SU-DHL-6 (cell line): ENCODE measurements at regions not wholly inside any gene's neighbourhood (a gene's known extent, or its start where the extent isn't known, plus 50 kb on each side); places are given as distances from the start of the nearest gene placed in this dataset.

ENCODE experiments used
- H2AFZ ChIP-seq: fragments of 200-600 bp; sonication (generic); 2 replicates; pipeline ENCODE4 v1.6.1; 2014; ENCODE audit warnings: low read depth, mild to moderate bottlenecking, moderate library complexity, mixed read lengths, antibody characterized with exemption, low read length; ENCODE audit not compliant: severe bottlenecking
- H3F3A ChIP-seq: fragments of 200-600 bp; shearing (Covaris generic); 2 replicates; pipeline ENCODE4 v1.6.0; 2016; ENCODE audit warnings: antibody characterized with exemption, mild to moderate bottlenecking; ENCODE audit not compliant: insufficient read depth
- H3K27ac ChIP-seq: fragments of 200-600 bp; sonication (generic); 2 replicates; pipeline ENCODE4 v1.5.1; 2016; ENCODE audit warnings: low read depth, mild to moderate bottlenecking, low read length, moderate library complexity, mixed read lengths
- H3K27me3 ChIP-seq: fragments of 200-600 bp; sonication (generic), shearing (Covaris generic); 2 replicates; pipeline ENCODE4 v1.6.0; 2014; ENCODE audit warnings: mild to moderate bottlenecking, low read length
- H3K36me3 ChIP-seq: fragments of 200-600 bp; sonication (generic); 2 replicates; pipeline ENCODE4 v1.6.1; 2014; ENCODE audit warnings: mild to moderate bottlenecking, low read length, mixed read lengths
- H3K4me2 ChIP-seq: fragments of 300-600, 200-600 bp; shearing (Covaris generic), sonication (generic); 2 replicates; pipeline ENCODE4 v1.6.0; 2014; ENCODE audit warnings: low read length, low read depth, mild to moderate bottlenecking; ENCODE audit not compliant: poor library complexity, severe bottlenecking
- H3K4me3 ChIP-seq: fragments of 200-600 bp; sonication (generic); 2 replicates; pipeline ENCODE4 v1.5.1; 2014; ENCODE audit warnings: antibody characterized with exemption, low read length, mild to moderate bottlenecking, mixed read lengths; ENCODE audit not compliant: insufficient read depth, poor library complexity, severe bottlenecking
- H3K79me2 ChIP-seq: fragments of 200-600 bp; sonication (generic); 2 replicates; pipeline ENCODE4 v1.6.1; 2014; ENCODE audit warnings: mild to moderate bottlenecking, low read length, moderate library complexity; ENCODE audit not compliant: insufficient read depth
- H3K9ac ChIP-seq: fragments of 200-600 bp; sonication (generic); 2 replicates; pipeline ENCODE4 v1.7.0; 2014; ENCODE audit warnings: mild to moderate bottlenecking, low read length
- H3K9me2 ChIP-seq: fragments of 200-600 bp; sonication (generic); replicated peaks from 2 replicates; pipeline ENCODE4 v1.6.1; 2014; ENCODE audit warnings: low read length; ENCODE audit not compliant: insufficient read depth
- H3K9me3 ChIP-seq: fragments of 200-600 bp; sonication (generic); 2 replicates; pipeline ENCODE4 v1.6.1; 2014; ENCODE audit warnings: low read length, mixed read lengths; ENCODE audit not compliant: insufficient read depth
- H4K20me1 ChIP-seq: fragments of 200-600 bp; sonication (generic); 2 replicates; pipeline ENCODE4 v1.6.1; 2014; ENCODE audit warnings: low read depth, mild to moderate bottlenecking, antibody characterized with exemption, low read length, moderate library complexity, mixed read lengths
- CTCF ChIP-seq: fragments of 200-600 bp; sonication (generic); IDR thresholded peaks from one replicate; pipeline ENCODE4 v1.5.1; 2017; ENCODE audit warnings: antibody characterized with exemption, mild to moderate bottlenecking, low read length, moderate library complexity; ENCODE audit not compliant: insufficient read depth, poor library complexity, severe bottlenecking
- EZH2phosphoT487 ChIP-seq: fragments of 200-600 bp; sonication (generic), shearing (Covaris generic); conservative IDR thresholded peaks from 2 replicates; pipeline ENCODE4 v1.6.1; 2018; ENCODE audit warnings: mild to moderate bottlenecking, antibody characterized with exemption, low read length, moderate library complexity, mixed read lengths

GRCh38 chr7:49624611-49625010 lies 148.8 kb upstream of the VWC2 start:
- no peaks in the 10 kb centered on the region for H4K20me1 ChIP-seq
- H2AFZ ChIP-seq: no peak overlapping the region
- no peak overlapping the region for H3K4me3 ChIP-seq
- H3F3A ChIP-seq: no peaks in the 10 kb centered on the region
- H3K9me3 ChIP-seq: no peaks in the 10 kb centered on the region
- H3K9me2 ChIP-seq: no peaks in the 10 kb centered on the region
- no peaks in the 10 kb centered on the region for H3K79me2 ChIP-seq
- no peak overlapping the region for H3K4me2 ChIP-seq
- H3K27ac ChIP-seq: no peak overlapping the region
- H3K27me3 ChIP-seq: no peaks in the 10 kb centered on the region
- TF ChIP-seq EZH2phosphoT487 (no peak), CTCF (no peak)
- no peaks in the 10 kb centered on the region for H3K36me3 ChIP-seq
- no peak overlapping the region for H3K9ac ChIP-seq

GRCh38 chr7:49630513-49630912 lies 142.9 kb upstream of the VWC2 start:
- no peak overlapping the region for H3K27ac ChIP-seq
- no peaks in the 10 kb centered on the region for H3K79me2 ChIP-seq
- no peak overlapping the region for H2AFZ ChIP-seq
- H3K9me2 ChIP-seq: no peaks in the 10 kb centered on the region
- H3K36me3 ChIP-seq: no peaks in the 10 kb centered on the region
- no peak overlapping the region for H3K4me2 ChIP-seq
- H3K4me3 ChIP-seq: no peak overlapping the region
- no peaks in the 10 kb centered on the region for H3K27me3 ChIP-seq
- no peaks in the 10 kb centered on the region for H3K9me3 ChIP-seq
- no peak for TF ChIP-seq CTCF
- TF ChIP-seq EZH2phosphoT487: no peak
- H4K20me1 ChIP-seq: no peaks in the 10 kb centered on the region
- H3K9ac ChIP-seq: no peak overlapping the region
- H3F3A ChIP-seq: no peaks in the 10 kb centered on the region

- H3K79me2 ChIP-seq: no peaks in the 10 kb centered on the region
- no peaks in the 10 kb centered on the region for H3K9me2 ChIP-seq
- no peaks in the 10 kb centered on the region for H3F3A ChIP-seq
- no peaks in the 10 kb centered on the region for H3K27me3 ChIP-seq
- H3K4me2 ChIP-seq: no peak overlapping the region
- H4K20me1 ChIP-seq: no peaks in the 10 kb centered on the region
- no peak overlapping the region for H3K9ac ChIP-seq
- no peak overlapping the region for H3K4me3 ChIP-seq
- H3K9me3 ChIP-seq: no peaks in the 10 kb centered on the region
- TF ChIP-seq CTCF: no peak
- TF ChIP-seq EZH2phosphoT487: no peak
- no peak overlapping the region for H2AFZ ChIP-seq
- no peak overlapping the region for H3K27ac ChIP-seq
- no peaks in the 10 kb centered on the region for H3K36me3 ChIP-seq
Observed at GRCh38 chr7:49631071-49631815, 142.2 kb upstream of the VWC2 start.
